ENCODE measurements at regions not wholly inside any gene's neighbourhood (a gene's known extent, or its start where the extent isn't known, plus 50 kb on each side); places are given as distances from the start of the nearest gene placed in this dataset.

DNA sequence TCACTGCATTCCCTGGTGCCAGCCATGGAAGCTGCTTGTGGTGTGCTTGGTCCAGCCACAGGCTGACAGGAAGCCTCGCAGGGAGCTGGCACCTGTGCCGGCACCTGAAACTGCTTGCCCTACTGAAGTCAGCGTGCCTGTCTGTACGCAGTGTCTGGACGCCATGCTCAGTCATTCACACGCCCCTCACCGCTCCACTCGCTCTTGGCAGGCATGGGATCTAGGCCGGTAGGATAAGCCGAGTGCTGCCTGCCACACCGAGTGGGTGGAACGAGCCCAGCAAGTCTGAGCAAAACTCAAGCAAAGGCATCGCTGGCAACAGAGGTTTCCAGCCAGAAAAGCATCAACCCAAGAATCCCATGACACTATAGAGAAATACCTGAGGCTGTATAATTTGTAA lies 350.6 kb downstream of the CDH11 start:
- TF ChIP-seq CTCF (IDR thresholded peaks at IDR 0.05): no peak
- Histone ChIP-seq H3K9me3 (no peaks in the 10 kb centered on the region), H3K27ac (no peak overlapping the region), H3K36me3 (no peaks in the 10 kb centered on the region), H3K4me1 (peaks cover 0 to 3% (median 0%) of the 10 kb centered on the region in 4 donors), H3K27me3 (no peaks in the 10 kb centered on the region), H3K4me3 (no peak overlapping the region)
- DNase-seq: no peak
- intact Hi-C loops (cut with DNase I; ENCODE audit: low total_unique reads): no loop called here

DNA sequence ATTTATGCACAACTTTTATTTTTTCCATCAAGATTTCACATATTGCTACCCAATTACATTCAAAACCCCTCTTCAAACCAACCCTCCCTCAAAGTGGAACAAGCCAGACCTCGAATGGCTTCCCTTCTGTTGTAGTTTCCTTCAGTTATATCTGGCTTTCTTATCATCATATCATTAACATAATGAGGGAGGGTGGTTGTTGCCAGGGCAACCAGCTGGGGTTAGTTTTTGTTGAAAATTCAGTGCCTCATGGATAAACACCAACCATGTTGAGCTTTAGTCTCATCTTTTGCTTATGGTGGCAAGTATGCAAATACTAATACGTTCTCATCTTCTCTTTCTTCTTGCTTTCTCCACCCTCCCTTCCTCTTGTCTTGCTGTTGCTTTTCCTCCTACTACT lies 359.7 kb downstream of the CDH11 start:
- DNase-seq: no peak
- H3K36me3 ChIP-seq: no peaks in the 10 kb centered on the region
- no peaks in the 10 kb centered on the region for H3K27me3 ChIP-seq
- no peak overlapping the region for H3K4me3 ChIP-seq
- H3K9me3 ChIP-seq: no peaks in the 10 kb centered on the region
- intact Hi-C loops (cut with DNase I; ENCODE audit: low total_unique reads): no loop called here
- TF ChIP-seq CTCF (IDR thresholded peaks at IDR 0.05): no peak
- no peak overlapping the region for H3K27ac ChIP-seq
- H3K4me1 ChIP-seq: no peaks in the 10 kb centered on the region

DNA sequence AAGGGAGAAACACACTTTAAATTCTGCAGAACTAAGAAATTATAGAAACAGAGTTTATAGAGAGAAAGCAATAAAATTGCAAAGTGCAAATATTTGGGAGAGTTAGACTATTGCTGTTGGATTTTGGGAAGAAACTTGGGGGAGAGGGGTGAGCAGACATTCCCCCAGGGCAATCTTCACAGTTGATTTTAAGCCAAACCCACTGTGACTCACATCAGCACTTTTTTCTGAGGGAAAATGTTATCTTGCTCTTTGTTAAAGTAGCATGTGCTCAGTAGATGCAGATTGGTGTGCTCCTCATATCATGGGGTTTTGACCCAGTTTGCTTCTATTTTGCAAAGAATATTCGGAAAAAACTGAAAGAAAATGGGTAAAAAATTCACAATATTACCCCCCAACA lies 367.6 kb downstream of the CDH11 start:
- intact Hi-C loops (cut with DNase I; ENCODE audit: low total_unique reads): no loop called here
- H3K27ac ChIP-seq: no peak overlapping the region
- H3K4me1 ChIP-seq: no peaks in the 10 kb centered on the region
- TF ChIP-seq CTCF (IDR thresholded peaks at IDR 0.05): no peak
- DNase-seq: no peak
- no peaks in the 10 kb centered on the region for H3K9me3 ChIP-seq
- no peaks in the 10 kb centered on the region for H3K27me3 ChIP-seq
- H3K4me3 ChIP-seq: no peak overlapping the region
- H3K36me3 ChIP-seq: no peaks in the 10 kb centered on the region

DNA sequence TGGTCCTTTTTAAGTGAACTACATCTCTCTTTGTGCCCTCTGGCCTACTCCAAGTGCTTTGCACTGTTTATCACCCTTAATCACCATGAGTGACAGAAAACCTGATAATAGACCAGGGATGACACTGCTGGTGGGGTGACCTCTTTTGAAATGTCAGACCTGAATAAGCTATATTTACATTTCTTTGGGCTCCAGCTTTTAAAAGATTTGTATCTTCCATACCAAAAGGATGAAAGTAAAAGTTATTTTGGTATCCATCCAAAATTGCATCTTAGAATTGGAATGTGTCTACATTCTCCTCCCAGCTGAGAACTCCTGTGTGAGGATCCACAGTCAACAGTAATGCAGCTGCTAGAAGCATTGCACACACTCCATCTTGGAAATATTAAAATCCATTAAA lies 370.0 kb downstream of the CDH11 start:
- H3K27ac ChIP-seq: no peak overlapping the region
- no peaks in the 10 kb centered on the region for H3K9me3 ChIP-seq
- H3K36me3 ChIP-seq: no peaks in the 10 kb centered on the region
- H3K4me3 ChIP-seq: no peak overlapping the region
- intact Hi-C loops (cut with DNase I; ENCODE audit: low total_unique reads): no loop called here
- DNase-seq: no peak
- TF ChIP-seq CTCF (IDR thresholded peaks at IDR 0.05): no peak
- H3K27me3 ChIP-seq: no peaks in the 10 kb centered on the region
- no peaks in the 10 kb centered on the region for H3K4me1 ChIP-seq

DNA sequence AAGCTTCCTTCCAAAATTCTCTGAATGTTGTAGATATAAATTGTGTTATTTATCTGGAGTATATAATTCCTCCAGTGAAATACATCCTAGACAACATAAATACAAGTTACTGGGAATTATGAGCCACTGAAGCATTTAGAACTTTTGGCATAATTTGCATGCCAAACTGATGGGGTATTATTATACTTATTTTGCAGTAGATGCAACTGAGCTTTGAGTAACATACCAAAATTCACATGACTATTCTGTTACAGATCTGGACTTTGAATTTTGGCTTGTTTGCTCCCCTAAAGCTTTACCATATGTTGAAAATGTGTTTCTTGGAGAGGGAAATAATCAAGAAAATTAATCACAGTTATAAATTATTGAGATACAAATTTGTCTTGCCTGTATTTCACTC lies 372.5 kb downstream of the CDH11 start:
- no peaks in the 10 kb centered on the region for H3K36me3 ChIP-seq
- intact Hi-C loops (cut with DNase I; ENCODE audit: low total_unique reads): no loop called here

More for the DNA sequence above, 372.5 kb downstream of the CDH11 start:
- Histone ChIP-seq H3K27ac (no peak overlapping the region), H3K9me3 (no peaks in the 10 kb centered on the region), H3K4me3 (no peak overlapping the region), H3K4me1 (peaks cover 0 to 7% (median 0%) of the 10 kb centered on the region in 4 donors), H3K27me3 (no peaks in the 10 kb centered on the region)
- no peak for TF ChIP-seq CTCF (IDR thresholded peaks at IDR 0.05)
- no peak for DNase-seq

Measured in tibial artery (tissue), 4 donors.